Activated T-cell treated with anti-CD3 and anti-CD28 coated beads, Interleukin-2, amount 50 U/mL, for 24 hours (primary cell): ENCODE measurements at regions not wholly inside any gene's neighbourhood (a gene's known extent, or its start where the extent isn't known, plus 50 kb on each side); places are given as distances from the start of the nearest gene placed in this dataset.
"Not testable (repeated sequence)": the region's sequence is repeated elsewhere in the genome, so short reads cannot be mapped to it uniquely, and the experiment has no call there.

Experiments used
- DNase-seq: peaks from one replicate; pipeline ENCODE4 v3.0.0-alpha.2; 2020
- H3K27ac Mint-ChIP-seq: 2 replicates; pipeline ENCODE4 v1.8.0; 2020; ENCODE audit warnings: mild to moderate bottlenecking, mixed read lengths
- H3K27me3 Mint-ChIP-seq: 2 replicates; pipeline ENCODE4 v1.8.0; 2020; ENCODE audit warnings: mixed read lengths
- H3K36me3 Mint-ChIP-seq: 2 replicates; pipeline ENCODE4 v1.8.0; 2020; ENCODE audit warnings: low read depth, mixed read lengths
- H3K4me1 Mint-ChIP-seq: 2 replicates; pipeline ENCODE4 v1.8.0; 2020; ENCODE audit warnings: low read depth, mixed read lengths
- H3K4me3 Mint-ChIP-seq: 2 replicates; pipeline ENCODE4 v1.8.0; 2020; ENCODE audit warnings: mild to moderate bottlenecking, moderate library complexity, mixed read lengths
- H3K9me3 Mint-ChIP-seq: 2 replicates; pipeline ENCODE4 v1.8.0; 2020; ENCODE audit warnings: mixed read lengths

GRCh38 chr21:34004013-34004938, 69.1 kb upstream of the MRPS6 start:
- H3K36me3 Mint-ChIP-seq = peaks cover 2% of the 10 kb centered on the region
- H3K4me1 Mint-ChIP-seq = peaks cover 21% of the 10 kb centered on the region
- no peak for DNase-seq
- no peak overlapping the region for H3K27ac Mint-ChIP-seq
- no peak overlapping the region for H3K4me3 Mint-ChIP-seq
- H3K9me3 Mint-ChIP-seq = peaks cover 7% of the 10 kb centered on the region
- H3K27me3 Mint-ChIP-seq = no peaks in the 10 kb centered on the region

GRCh38 chr21:34003428-34003827, 70.0 kb upstream of the MRPS6 start:
- DNase-seq = no peak
- peaks cover 20% of the 10 kb centered on the region for H3K4me1 Mint-ChIP-seq
- no peaks in the 10 kb centered on the region for H3K27me3 Mint-ChIP-seq
- H3K4me3 Mint-ChIP-seq = no peak overlapping the region
- H3K36me3 Mint-ChIP-seq = no peaks in the 10 kb centered on the region
- H3K9me3 Mint-ChIP-seq = peaks cover 4% of the 10 kb centered on the region
- H3K27ac Mint-ChIP-seq = no peak overlapping the region

DNA sequence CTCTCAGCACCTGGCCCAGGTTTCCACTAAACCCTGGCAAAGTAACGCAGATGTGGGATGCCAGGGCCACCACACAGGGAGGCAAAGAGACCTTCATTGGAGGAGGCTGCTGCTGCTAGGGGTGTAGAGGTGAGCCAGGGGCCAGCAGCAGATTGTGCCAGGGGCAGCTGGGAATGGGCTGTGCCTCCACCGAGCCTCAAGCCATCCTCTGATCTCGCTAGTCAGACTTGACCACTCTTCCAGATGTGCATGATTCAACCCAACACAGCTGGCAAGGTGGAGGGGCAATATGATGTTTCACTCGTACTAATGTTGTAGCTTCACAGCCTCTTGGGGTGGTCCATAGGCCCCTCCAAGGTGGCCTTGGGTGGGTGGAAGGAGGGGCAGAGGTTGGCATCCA, 73.0 kb upstream of the MRPS6 start:
- Mint-ChIP-seq H3K36me3 (no peaks in the 10 kb centered on the region), H3K4me1 (peaks cover 24% of the 10 kb centered on the region), H3K4me3 (no peak overlapping the region), H3K27me3 (no peaks in the 10 kb centered on the region), H3K27ac (no peak overlapping the region), H3K9me3 (peaks cover 9% of the 10 kb centered on the region)
- DNase-seq = no peak

GRCh38 chr21:33998809-33999208, 74.6 kb upstream of the MRPS6 start:
- Mint-ChIP-seq H3K4me1 (peaks cover 27% of the 10 kb centered on the region), H3K9me3 (peaks cover 5% of the 10 kb centered on the region), H3K27me3 (no peaks in the 10 kb centered on the region), H3K27ac (no peak overlapping the region), H3K36me3 (no peaks in the 10 kb centered on the region), H3K4me3 (no peak overlapping the region)
- DNase-seq = no peak

GRCh38 chr21:33998402-33998801, 75.0 kb upstream of the MRPS6 start:
- DNase-seq = no peak
- H3K36me3 Mint-ChIP-seq = no peaks in the 10 kb centered on the region
- H3K27me3 Mint-ChIP-seq = no peaks in the 10 kb centered on the region
- H3K4me1 Mint-ChIP-seq = peaks cover 29% of the 10 kb centered on the region
- peaks cover 5% of the 10 kb centered on the region for H3K9me3 Mint-ChIP-seq
- H3K27ac Mint-ChIP-seq = no peak overlapping the region
- no peak overlapping the region for H3K4me3 Mint-ChIP-seq

- DNase-seq = no peak
- Mint-ChIP-seq H3K27me3 (no peaks in the 10 kb centered on the region), H3K4me1 (peaks cover 29% of the 10 kb centered on the region), H3K9me3 (peaks cover 5% of the 10 kb centered on the region), H3K36me3 (no peaks in the 10 kb centered on the region), H3K27ac (no peak overlapping the region), H3K4me3 (no peak overlapping the region)
Observed at GRCh38 chr21:33997436-33997835, 75.9 kb upstream of the MRPS6 start.

GRCh38 chr21:33994373-33994772, 78.8 kb upstream of the ATP5PO start:
- DNase-seq = no peak
- Mint-ChIP-seq H3K27ac (no peak overlapping the region), H3K36me3 (no peaks in the 10 kb centered on the region), H3K4me1 (peaks cover 24% of the 10 kb centered on the region), H3K4me3 (no peak overlapping the region), H3K27me3 (no peaks in the 10 kb centered on the region), H3K9me3 (peaks cover 11% of the 10 kb centered on the region)

DNA sequence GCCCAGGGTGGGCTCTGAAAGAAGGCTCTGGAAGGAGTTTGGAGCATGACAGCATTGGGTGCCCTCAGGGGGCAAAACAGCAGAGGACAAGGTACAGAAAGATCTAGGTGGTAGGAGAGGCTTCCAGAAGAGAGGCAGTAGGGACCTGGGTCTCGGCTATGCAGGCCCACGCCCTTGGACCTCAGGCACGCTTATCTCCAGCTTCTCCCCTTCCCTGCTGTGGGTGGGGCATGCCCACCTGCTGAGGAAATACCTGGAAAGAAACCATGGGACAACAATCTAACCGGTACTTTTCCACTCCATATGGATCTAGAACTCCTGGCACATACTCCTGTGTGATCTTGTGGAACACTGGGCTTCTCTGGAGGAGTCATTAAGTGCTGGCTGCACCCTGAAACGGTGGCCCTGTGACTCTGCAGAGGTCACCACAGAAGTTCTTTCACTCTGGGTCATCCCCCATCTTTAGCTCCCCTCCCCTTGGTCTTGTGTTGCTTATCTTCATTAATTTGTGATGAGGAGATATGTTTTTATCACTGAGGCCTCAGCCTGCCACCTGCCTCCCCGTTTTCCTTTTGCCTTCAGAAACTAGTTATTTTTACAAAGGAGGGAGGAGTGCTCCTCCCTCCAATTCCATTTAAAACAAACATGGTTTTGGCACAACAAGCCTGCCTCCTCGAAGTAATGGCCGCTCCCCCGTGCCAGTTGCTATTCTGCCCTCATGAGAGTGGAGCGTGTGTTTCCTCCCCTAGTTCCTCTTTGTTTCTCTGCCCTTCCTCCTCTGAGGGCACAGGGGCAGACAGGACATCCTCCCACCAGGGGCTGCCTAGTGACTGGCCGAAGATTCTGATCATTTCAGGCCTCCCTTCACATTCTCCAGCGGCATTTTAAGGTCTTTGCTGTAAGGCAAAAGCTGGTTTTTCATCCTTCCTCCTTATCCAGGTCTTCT, 78.0 kb upstream of the ATP5PO start:
- Mint-ChIP-seq H3K36me3 (no peaks in the 10 kb centered on the region), H3K9me3 (peaks cover 11% of the 10 kb centered on the region), H3K27me3 (no peaks in the 10 kb centered on the region), H3K4me3 (no peak overlapping the region), H3K27ac (no peak overlapping the region), H3K4me1 (peaks cover 18% of the 10 kb centered on the region)
- no peak for DNase-seq

- H3K27me3 Mint-ChIP-seq, DNase-seq, H3K27ac Mint-ChIP-seq, H3K4me3 Mint-ChIP-seq, H3K36me3 Mint-ChIP-seq: not testable (repeated sequence)
- Mint-ChIP-seq H3K9me3 (peaks cover 11% of the 10 kb centered on the region), H3K4me1 (peaks cover 11% of the 10 kb centered on the region)
Observed at GRCh38 chr21:33992412-33992811, 76.8 kb upstream of the ATP5PO start.

DNA sequence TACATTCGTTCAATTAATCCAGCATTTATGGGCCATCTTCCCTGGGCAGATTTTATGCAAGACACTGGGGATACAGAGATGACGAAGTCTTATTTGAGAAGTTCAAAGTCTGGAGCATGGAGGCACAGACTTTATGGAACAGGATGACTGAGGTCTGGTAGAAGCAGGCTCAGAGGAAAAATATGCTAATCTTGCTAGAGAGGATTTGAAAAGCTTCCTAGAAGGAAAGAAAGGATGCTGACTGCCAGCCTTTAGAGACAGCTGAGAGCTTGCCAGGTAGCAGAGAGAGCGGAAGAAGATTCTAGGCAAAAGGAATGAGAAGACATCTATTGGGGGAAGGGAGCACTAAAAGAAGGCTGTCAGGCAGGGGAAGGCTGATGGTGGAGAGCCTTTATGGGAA, 75.5 kb upstream of the ATP5PO start:
- H3K4me1 Mint-ChIP-seq = peaks cover 11% of the 10 kb centered on the region
- H3K36me3 Mint-ChIP-seq = no peaks in the 10 kb centered on the region
- no peak overlapping the region for H3K4me3 Mint-ChIP-seq
- DNase-seq = no peak
- no peaks in the 10 kb centered on the region for H3K27me3 Mint-ChIP-seq
- no peak overlapping the region for H3K27ac Mint-ChIP-seq
- H3K9me3 Mint-ChIP-seq = peaks cover 6% of the 10 kb centered on the region

GRCh38 chr21:33989440-33989839, 73.8 kb upstream of the ATP5PO start:
- no peak overlapping the region for H3K4me3 Mint-ChIP-seq
- DNase-seq = no peak
- H3K27ac Mint-ChIP-seq = no peak overlapping the region
- peaks cover 9% of the 10 kb centered on the region for H3K9me3 Mint-ChIP-seq
- no peaks in the 10 kb centered on the region for H3K36me3 Mint-ChIP-seq
- no peaks in the 10 kb centered on the region for H3K27me3 Mint-ChIP-seq
- H3K4me1 Mint-ChIP-seq = peaks cover 26% of the 10 kb centered on the region

DNA sequence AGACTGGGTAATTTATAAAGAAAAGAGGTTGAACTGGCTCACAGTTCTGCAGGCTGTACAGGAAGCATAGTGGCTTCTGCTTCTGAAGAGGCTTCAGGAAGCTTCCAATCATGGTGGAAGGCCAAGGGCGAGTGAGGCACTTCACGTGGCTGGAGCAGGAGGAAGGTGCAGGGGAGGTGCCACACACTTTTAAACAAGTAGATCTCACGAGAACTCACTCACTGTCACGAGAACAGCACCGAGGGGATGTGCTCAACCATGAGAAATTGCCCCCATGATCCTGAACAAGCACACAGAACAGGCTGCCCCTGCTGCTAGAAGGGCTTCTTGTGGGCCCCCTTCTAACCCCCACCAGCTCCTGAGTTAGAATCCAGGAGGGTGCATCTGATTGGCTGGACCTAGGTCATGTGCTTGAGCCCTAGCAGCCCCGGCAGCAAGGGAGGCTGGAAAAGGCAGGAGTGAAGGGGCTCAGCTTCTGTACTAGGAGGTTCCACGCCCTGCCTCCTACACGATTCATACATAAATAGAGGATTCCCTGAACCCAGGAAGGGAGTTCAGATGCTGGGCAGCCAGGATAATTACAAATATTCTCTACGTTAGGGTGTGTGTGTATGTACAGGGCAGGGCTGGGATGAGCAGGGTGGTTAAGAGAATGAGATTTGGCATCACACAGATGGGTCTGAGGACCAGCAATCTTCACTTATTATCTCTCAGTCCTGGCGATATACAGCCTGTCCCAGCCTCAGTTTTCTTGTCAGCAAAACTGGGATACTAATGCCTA, 72.8 kb upstream of the ATP5PO start:
- Mint-ChIP-seq H3K9me3 (peaks cover 9% of the 10 kb centered on the region), H3K4me3 (no peak overlapping the region), H3K27ac (no peak overlapping the region), H3K4me1 (peaks cover 28% of the 10 kb centered on the region), H3K36me3 (no peaks in the 10 kb centered on the region), H3K27me3 (no peaks in the 10 kb centered on the region)
- DNase-seq = no peak

DNA sequence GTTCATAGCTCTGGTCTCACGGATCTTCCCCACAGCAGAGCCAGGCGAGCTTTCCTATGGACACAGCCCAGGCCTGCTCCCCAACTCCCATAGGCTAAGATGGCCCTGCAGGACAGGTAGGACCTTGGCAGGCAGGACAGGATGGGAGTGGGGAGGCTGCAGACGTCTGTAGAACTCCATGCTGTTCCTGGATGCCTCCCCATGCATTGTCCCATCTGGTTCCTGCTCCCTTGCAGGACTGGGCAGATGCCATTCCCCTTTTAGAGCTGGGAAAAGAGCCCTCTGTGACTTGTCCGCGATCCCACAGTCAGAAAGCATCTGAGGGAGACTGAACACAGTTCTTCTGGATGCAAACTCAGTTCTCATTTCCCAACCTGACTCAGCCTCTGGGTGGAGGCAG, 71.9 kb upstream of the ATP5PO start:
- Mint-ChIP-seq H3K27ac (no peak overlapping the region), H3K9me3 (peaks cover 9% of the 10 kb centered on the region), H3K36me3 (no peaks in the 10 kb centered on the region), H3K27me3 (no peaks in the 10 kb centered on the region), H3K4me3 (no peak overlapping the region), H3K4me1 (peaks cover 35% of the 10 kb centered on the region)
- no peak for DNase-seq
